Hypothalamus (tissue), 51 donors: ENCODE measurements at regions not wholly inside any gene's neighbourhood (a gene's known extent, or its start where the extent isn't known, plus 50 kb on each side); places are given as distances from the start of the nearest gene placed in this dataset.

Experiments
- DNase-seq, 51 donors: peaks; one replicate each; lab custom pipeline; 2025; lab: John Stamatoyannopoulos, UW

GRCh38 chr4:3343358-3343757 lies 50.5 kb downstream of the RGS12 start:
- no peak for DNase-seq

DNA sequence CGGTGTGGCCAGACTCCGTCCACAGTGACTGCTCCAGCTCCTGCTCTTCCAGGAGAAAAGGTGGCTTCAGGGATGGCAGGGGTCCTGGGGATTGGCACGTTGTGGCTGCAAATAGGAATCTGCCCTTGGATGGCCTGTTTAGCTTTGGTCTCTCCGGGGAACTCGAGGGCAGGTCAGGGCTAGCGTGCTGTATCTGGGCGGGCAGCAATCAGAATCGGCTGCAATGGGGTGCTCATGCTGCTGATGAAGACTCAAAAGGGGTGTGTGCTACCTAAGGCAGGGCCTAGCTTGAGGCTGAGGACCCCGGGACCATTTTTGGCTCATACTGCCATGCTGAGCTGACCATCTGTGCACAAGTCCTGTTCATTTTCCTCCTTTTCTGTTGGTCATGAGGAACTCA lies 51.3 kb downstream of the RGS12 start:
- DNase-seq: no peak

DNA sequence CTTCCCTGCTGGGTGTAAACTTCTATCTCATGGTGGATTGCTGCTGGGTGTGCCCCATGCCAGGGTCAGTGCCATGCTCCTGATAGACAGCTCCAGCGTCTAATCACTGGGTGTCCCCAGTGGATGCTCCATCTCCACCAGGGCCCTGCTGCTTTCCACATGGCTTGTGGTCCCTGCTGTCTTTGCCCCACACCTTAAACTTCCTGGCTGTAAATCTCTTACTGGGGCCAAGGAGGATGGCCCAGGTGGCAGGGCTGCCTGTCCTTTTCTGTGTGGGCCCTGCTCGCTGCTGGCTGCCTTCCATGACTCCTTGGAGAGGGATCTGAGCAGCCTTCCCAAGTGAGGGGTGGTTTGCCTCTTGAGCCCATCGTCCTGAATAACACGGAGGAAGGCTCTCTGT lies 51.8 kb downstream of the RGS12 start:
- no peak for DNase-seq

DNA sequence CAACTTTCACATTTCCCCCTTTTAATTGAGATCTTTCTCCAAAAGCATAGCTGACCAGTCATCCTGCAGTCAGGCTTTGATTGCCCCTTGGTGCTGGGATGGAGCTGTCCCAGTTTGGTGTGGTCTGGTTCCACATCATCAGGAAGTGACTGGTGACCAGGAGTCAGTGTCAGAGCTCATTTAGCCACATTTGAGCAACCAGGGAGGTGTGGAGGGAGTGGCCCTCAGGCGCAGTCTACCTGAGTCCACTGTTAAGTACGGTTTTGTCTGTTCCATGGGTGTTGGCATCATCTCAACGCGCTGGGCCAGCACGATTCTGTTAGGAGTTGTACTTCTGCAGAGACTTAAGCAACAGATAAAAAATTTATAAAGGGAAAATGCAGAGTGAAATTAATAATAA lies 52.6 kb downstream of the RGS12 start:
- no peak for DNase-seq

- peak in 9 of 51 donors; percentile 19 to 80 (median 36) for DNase-seq
Measured at GRCh38 chr4:3346146-3346545, 53.3 kb downstream of the RGS12 start.

DNA sequence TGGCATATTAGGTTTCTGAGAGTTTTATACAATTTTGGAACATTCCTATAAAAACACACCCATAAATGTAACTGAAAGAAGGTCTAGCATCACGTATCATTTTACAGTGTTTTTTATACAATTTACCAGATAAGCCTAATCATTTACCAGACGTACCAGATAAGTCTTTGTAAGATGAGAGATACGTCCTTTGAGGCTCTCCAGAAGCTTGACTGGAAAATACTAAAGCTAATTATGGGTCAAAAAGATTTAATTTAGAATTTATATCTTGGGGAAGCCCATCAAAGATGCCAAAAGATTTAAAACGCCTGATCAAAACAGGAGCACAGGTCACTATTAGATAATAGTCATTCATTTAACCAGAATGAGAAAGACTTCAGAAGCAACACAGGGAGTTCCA lies 55.0 kb downstream of the RGS12 start:
- no peak for DNase-seq

DNA sequence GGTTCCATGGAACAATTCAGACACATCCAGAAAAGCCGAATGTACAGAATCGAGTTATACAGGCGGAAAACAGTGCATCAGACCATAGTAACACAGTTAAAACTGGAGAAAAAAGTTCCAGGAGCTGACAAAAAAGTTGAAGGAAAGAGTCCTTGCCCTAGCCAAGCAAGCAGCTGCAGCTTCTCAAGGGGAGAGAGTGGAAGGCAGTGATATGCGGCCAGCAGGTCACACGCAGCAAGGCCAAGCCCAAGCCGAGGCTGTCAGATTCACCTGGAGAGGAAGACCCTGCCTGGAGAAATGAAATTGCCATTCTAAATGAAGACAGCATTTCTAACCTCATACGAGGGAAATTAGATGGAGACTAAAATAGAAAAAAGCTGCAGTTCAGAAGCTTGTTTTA lies 55.8 kb downstream of the RGS12 start:
- no peak for DNase-seq

DNA sequence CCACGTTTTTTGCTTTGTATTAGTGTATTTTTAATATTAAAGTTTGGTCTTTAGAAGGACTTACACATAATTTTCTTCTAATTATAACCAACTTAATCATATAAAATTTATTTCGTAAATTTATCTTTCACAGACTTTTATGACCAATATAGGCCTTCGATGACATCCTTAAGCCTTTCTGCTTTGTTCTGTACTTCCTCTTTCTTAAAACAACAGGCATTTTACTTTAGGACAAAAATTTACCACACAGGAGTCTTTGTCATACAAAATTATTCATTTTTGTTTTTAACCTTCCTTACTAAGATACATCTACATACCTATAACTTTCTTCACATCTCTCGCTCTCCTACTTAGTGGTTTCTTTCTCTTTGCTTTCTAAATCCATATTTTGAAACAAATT lies 56.3 kb downstream of the RGS12 start:
- no peak for DNase-seq

- no peak for DNase-seq
Measured at GRCh38 chr4:3351997-3352396, 59.2 kb downstream of the RGS12 start.

GRCh38 chr4:3352505-3352904 lies 59.7 kb downstream of the RGS12 start:
- no peak for DNase-seq

DNA sequence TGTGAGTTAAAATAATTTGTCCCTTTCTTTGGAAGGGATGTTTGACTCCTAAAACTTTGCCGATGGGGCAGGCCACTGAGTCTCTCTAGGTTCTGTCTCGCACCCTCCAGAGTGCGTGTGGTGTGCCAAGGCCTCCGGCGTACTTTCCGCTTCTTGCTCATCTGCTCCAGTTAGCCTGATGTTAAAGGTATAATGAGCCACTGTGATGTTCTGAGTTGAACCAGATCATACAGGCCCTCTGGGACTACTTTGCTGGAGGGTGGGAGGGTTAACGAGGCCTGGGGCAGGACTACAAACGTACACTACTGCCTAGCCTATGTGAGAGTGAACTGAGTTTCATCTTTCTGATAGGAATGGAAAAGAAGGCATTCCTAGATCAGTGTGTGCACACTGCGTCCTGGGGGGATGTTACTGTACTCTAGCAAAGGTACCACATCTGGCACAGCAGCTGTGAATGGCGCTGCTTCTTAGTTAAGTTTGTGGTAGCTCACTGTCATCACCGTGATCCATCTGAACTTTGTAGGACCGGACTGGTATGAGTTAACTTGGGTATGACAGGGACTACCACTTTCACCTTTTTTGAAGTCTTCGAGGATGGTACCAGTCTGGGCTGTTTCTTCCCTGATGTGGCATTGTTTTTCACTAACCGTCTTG lies 60.2 kb downstream of the RGS12 start:
- no peak for DNase-seq

GRCh38 chr4:3353752-3354454 lies 61.1 kb downstream of the RGS12 start:
- no peak for DNase-seq

GRCh38 chr4:3354455-3354811 lies 61.6 kb downstream of the RGS12 start:
- no peak for DNase-seq

DNA sequence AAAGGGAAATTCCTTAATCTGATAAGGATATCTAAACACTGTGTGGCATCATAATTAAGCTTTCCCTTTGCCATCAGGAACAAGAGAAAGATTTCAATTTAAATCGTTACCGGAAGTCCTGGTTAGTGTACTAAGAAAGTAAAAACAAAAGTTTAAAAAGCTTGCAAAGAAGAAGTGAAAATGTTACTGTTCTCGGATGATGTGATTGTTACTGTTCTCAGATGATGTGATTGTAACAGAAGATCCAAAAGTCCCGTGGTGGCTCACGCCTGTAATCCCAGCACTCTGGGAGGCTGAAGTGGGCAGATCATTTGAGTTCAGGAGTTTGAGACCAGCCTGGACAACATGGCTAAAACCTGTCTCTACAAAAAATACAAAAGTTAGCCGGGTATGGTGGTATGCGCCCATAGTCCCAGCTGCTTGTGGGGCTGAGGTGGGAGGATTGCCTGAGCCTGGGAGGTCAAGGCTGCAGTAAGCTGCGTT lies 62.5 kb downstream of the RGS12 start:
- DNase-seq: no peak

DNA sequence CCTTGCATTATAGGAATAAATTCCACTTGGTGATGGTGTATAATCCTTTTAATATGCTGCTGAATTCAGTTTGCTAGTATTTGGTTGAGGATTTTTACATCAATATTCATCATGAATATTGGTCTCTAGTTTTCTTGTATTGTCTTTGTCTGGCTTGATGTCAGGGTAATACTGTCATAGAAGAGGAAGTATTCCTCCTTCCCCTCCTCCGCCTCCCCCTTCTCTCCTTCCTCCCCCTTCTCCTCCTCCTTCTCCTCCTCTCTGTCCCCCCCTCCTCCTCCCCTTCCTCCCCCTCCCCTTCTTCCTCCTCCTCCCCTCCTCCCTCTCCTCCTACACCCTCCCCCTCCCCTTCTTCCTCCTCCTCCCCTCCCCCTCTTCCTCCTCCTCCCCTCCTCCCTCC lies 65.8 kb downstream of the RGS12 start:
- DNase-seq: no peak

- DNase-seq: no peak
Measured at GRCh38 chr4:3360777-3361176, 68.0 kb downstream of the RGS12 start.

- no peak for DNase-seq
Measured at GRCh38 chr4:3361406-3361805, 68.6 kb downstream of the RGS12 start.

DNA sequence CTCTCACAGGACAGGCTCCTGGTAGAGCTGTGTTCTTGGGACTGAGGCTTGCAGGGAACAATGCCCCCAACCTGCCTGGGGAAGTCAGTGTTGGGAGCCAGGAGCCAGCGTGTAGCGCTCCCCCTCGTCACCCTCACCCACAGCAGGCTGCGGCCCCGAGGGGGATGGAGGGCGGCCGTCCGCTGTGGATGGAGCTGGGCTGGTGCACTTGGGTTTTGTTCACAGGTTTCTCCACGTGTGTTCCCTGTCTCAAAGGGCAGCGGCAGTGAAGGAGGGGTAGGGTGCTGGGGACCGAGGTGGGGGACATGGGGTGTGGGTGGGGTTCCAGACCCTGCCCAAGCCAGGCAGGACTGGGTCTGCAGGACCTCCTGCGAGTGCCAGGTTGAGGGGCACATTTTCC lies 69.1 kb downstream of the RGS12 start:
- DNase-seq: no peak

- no peak for DNase-seq
Measured at GRCh38 chr4:3362431-3363287, 69.8 kb downstream of the RGS12 start.

DNA sequence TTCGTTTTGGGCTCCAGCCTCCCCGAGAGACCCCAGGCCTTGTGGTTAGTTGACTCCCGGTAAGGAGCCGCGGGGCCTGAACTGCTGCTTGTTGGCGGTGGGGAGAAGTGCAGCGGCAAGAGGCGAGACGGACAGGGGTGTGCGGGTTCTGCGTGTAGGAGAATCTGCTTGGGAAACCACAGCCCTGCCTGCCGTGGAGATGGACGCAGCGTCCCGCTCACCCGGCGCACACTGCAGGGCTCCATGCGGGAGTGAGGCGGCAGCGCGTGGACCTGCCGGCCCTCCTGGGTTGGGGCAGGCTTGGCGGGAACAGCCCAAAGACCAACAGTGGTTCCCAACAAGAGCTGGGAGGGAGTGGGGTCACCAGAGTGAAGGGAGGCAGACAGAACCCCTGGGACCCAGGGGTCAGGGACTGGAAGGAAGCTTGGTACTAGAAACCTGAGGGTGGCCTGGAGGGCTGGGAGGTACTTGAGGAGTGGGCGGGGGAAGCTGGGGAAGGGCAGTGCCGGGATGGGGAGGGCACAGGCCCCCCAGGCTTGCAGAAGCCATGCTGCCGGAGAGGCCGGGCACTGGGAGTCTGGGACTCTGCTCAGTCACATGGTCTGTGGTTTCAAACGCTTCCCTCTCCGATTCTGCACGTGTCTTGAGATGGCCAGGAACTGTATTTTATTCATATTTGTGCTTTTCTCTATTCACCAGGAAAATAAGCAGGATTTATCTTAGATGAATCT lies 70.8 kb downstream of the RGS12 start:
- DNase-seq: no peak

- DNase-seq: no peak
Measured at GRCh38 chr4:3364199-3364598, 71.4 kb downstream of the RGS12 start.
